Activated naive CD8-positive, alpha-beta T cell treated with anti-CD3 and anti-CD28 coated beads, Interleukin-2, amount 50 U/mL, for 24 hours (primary cell): ENCODE measurements at regions not wholly inside any gene's neighbourhood (a gene's known extent, or its start where the extent isn't known, plus 50 kb on each side); places are given as distances from the start of the nearest gene placed in this dataset.

ENCODE experiments used
- ATAC-seq: fragments of 150-1000 bp; cut with Tn5 transposase; one replicate; pipeline ENCODE4 v1.10.0; 2021
- DNase-seq: peaks from one replicate; pipeline ENCODE4 v3.0.0; 2021
- H3K27ac Mint-ChIP-seq: one replicate; pipeline ENCODE4 v1.8.0; 2021; ENCODE audit warnings: mild to moderate bottlenecking, mixed read lengths
- H3K27me3 Mint-ChIP-seq: one replicate; pipeline ENCODE4 v1.8.0; 2021; ENCODE audit warnings: mixed read lengths
- H3K36me3 Mint-ChIP-seq: one replicate; pipeline ENCODE4 v1.8.0; 2021; ENCODE audit warnings: low read depth, mixed read lengths
- H3K4me1 Mint-ChIP-seq: one replicate; pipeline ENCODE4 v1.8.0; 2021; ENCODE audit warnings: mixed read lengths
- H3K4me3 Mint-ChIP-seq: one replicate; pipeline ENCODE4 v1.8.0; 2021; ENCODE audit warnings: mild to moderate bottlenecking, moderate library complexity, mixed read lengths
- H3K9me3 Mint-ChIP-seq: one replicate; pipeline ENCODE4 v1.8.0; 2021; ENCODE audit warnings: mixed read lengths

GRCh38 chr9:117775591-117775990 is 71.4 kb downstream of the TLR4 start:
- DNase-seq = no peak
- Mint-ChIP-seq H3K9me3 (no peaks in the 10 kb centered on the region), H3K27me3 (peaks cover 7% of the 10 kb centered on the region), H3K4me1 (peaks cover 8% of the 10 kb centered on the region), H3K27ac (no peak overlapping the region), H3K36me3 (no peaks in the 10 kb centered on the region), H3K4me3 (no peak overlapping the region)
- ATAC-seq = no peak

GRCh38 chr9:117777823-117778222 is 73.6 kb downstream of the TLR4 start:
- Mint-ChIP-seq H3K9me3 (no peaks in the 10 kb centered on the region), H3K4me3 (no peak overlapping the region), H3K27ac (no peak overlapping the region), H3K27me3 (peaks cover 8% of the 10 kb centered on the region), H3K4me1 (peaks cover 10% of the 10 kb centered on the region), H3K36me3 (no peaks in the 10 kb centered on the region)
- DNase-seq (no peak), ATAC-seq (no peak)

GRCh38 chr9:117779760-117780159 is 75.6 kb downstream of the TLR4 start:
- H3K36me3 Mint-ChIP-seq = no peaks in the 10 kb centered on the region
- no peak for ATAC-seq
- H3K4me1 Mint-ChIP-seq = peaks cover 10% of the 10 kb centered on the region
- no peak overlapping the region for H3K4me3 Mint-ChIP-seq
- no peak overlapping the region for H3K27ac Mint-ChIP-seq
- DNase-seq = no peak
- no peaks in the 10 kb centered on the region for H3K9me3 Mint-ChIP-seq
- H3K27me3 Mint-ChIP-seq = peaks cover 3% of the 10 kb centered on the region

GRCh38 chr9:117782931-117783788 is 79.0 kb downstream of the TLR4 start:
- H3K27me3 Mint-ChIP-seq = peaks cover 3% of the 10 kb centered on the region
- no peak overlapping the region for H3K4me3 Mint-ChIP-seq
- DNase-seq (peak; percentile 57), ATAC-seq (peak; percentile 68)
- H3K27ac Mint-ChIP-seq = no peak overlapping the region
- H3K36me3 Mint-ChIP-seq = no peaks in the 10 kb centered on the region
- peaks cover 10% of the 10 kb centered on the region for H3K4me1 Mint-ChIP-seq
- H3K9me3 Mint-ChIP-seq = no peaks in the 10 kb centered on the region

- Mint-ChIP-seq H3K27ac (no peak overlapping the region), H3K27me3 (peaks cover 3% of the 10 kb centered on the region), H3K36me3 (no peaks in the 10 kb centered on the region), H3K9me3 (no peaks in the 10 kb centered on the region), H3K4me1 (peaks cover 10% of the 10 kb centered on the region), H3K4me3 (no peak overlapping the region)
- DNase-seq = peak; percentile 9
- peak; percentile 53 for ATAC-seq
These were observed 79.6 kb downstream of the TLR4 start for GRCh38 chr9:117783828-117784227.

- H3K9me3 Mint-ChIP-seq = no peaks in the 10 kb centered on the region
- no peaks in the 10 kb centered on the region for H3K36me3 Mint-ChIP-seq
- DNase-seq = no peak
- H3K4me3 Mint-ChIP-seq = no peak overlapping the region
- peaks cover 2% of the 10 kb centered on the region for H3K4me1 Mint-ChIP-seq
- H3K27me3 Mint-ChIP-seq = peaks cover 3% of the 10 kb centered on the region
- no peak overlapping the region for H3K27ac Mint-ChIP-seq
- ATAC-seq = no peak
These were observed 80.8 kb downstream of the TLR4 start for GRCh38 chr9:117784996-117785395.

- Mint-ChIP-seq H3K4me3 (no peak overlapping the region), H3K27me3 (no peaks in the 10 kb centered on the region)
These were observed 83.5 kb downstream of the TLR4 start for GRCh38 chr9:117787746-117788145.

GRCh38 chr9:117795271-117795670 is 91.1 kb downstream of the TLR4 start:
- H3K27me3 Mint-ChIP-seq = peaks cover 28% of the 10 kb centered on the region
- no peaks in the 10 kb centered on the region for H3K9me3 Mint-ChIP-seq

More at GRCh38 chr9:117787746-117788145, 83.5 kb downstream of the TLR4 start:
- ATAC-seq (no peak), DNase-seq (no peak)
- H3K4me1 Mint-ChIP-seq = no peaks in the 10 kb centered on the region
- H3K36me3 Mint-ChIP-seq = no peaks in the 10 kb centered on the region
- no peaks in the 10 kb centered on the region for H3K9me3 Mint-ChIP-seq
- no peak overlapping the region for H3K27ac Mint-ChIP-seq

GRCh38 chr9:117796681-117797080 is 92.5 kb downstream of the TLR4 start:
- no peaks in the 10 kb centered on the region for H3K4me1 Mint-ChIP-seq
- H3K4me3 Mint-ChIP-seq = no peak overlapping the region
- DNase-seq = no peak
- H3K27me3 Mint-ChIP-seq = peaks cover 33% of the 10 kb centered on the region
- no peak overlapping the region for H3K27ac Mint-ChIP-seq
- H3K9me3 Mint-ChIP-seq = no peaks in the 10 kb centered on the region
- no peak for ATAC-seq
- no peaks in the 10 kb centered on the region for H3K36me3 Mint-ChIP-seq

More at GRCh38 chr9:117795271-117795670, 91.1 kb downstream of the TLR4 start:
- Mint-ChIP-seq H3K27ac (no peak overlapping the region), H3K4me1 (no peaks in the 10 kb centered on the region), H3K36me3 (no peaks in the 10 kb centered on the region), H3K4me3 (no peak overlapping the region)
- ATAC-seq = no peak
- no peak for DNase-seq

GRCh38 chr9:117800389-117800788 is 96.2 kb downstream of the TLR4 start:
- H3K4me1 Mint-ChIP-seq = no peaks in the 10 kb centered on the region
- DNase-seq (no peak), ATAC-seq (peak; percentile 71)
- H3K9me3 Mint-ChIP-seq = no peaks in the 10 kb centered on the region
- no peak overlapping the region for H3K27ac Mint-ChIP-seq
- no peaks in the 10 kb centered on the region for H3K36me3 Mint-ChIP-seq
- peaks cover 30% of the 10 kb centered on the region for H3K27me3 Mint-ChIP-seq
- no peak overlapping the region for H3K4me3 Mint-ChIP-seq

- no peak for ATAC-seq
- Mint-ChIP-seq H3K4me3 (no peak overlapping the region), H3K27me3 (peaks cover 39% of the 10 kb centered on the region), H3K4me1 (no peaks in the 10 kb centered on the region), H3K36me3 (no peaks in the 10 kb centered on the region), H3K27ac (no peak overlapping the region), H3K9me3 (no peaks in the 10 kb centered on the region)
- no peak for DNase-seq
These were observed 105.5 kb downstream of the TLR4 start for GRCh38 chr9:117809751-117810150.

GRCh38 chr9:117815315-117815714 is 111.1 kb downstream of the TLR4 start:
- ATAC-seq (no peak), DNase-seq (no peak)

GRCh38 chr9:117815948-117816347 is 111.7 kb downstream of the TLR4 start:
- Mint-ChIP-seq H3K9me3 (no peaks in the 10 kb centered on the region), H3K4me1 (peaks cover 13% of the 10 kb centered on the region), H3K27ac (no peak overlapping the region), H3K4me3 (no peak overlapping the region), H3K36me3 (no peaks in the 10 kb centered on the region), H3K27me3 (peaks cover 35% of the 10 kb centered on the region)
- no peak for DNase-seq
- no peak for ATAC-seq

More at GRCh38 chr9:117815315-117815714, 111.1 kb downstream of the TLR4 start:
- Mint-ChIP-seq H3K4me3 (no peak overlapping the region), H3K27me3 (peaks cover 36% of the 10 kb centered on the region), H3K27ac (no peak overlapping the region), H3K9me3 (no peaks in the 10 kb centered on the region), H3K4me1 (peaks cover 13% of the 10 kb centered on the region), H3K36me3 (no peaks in the 10 kb centered on the region)

GRCh38 chr9:117821954-117822353 is 117.8 kb downstream of the TLR4 start:
- H3K9me3 Mint-ChIP-seq = peaks cover 3% of the 10 kb centered on the region
- no peak overlapping the region for H3K27ac Mint-ChIP-seq
- peaks cover 24% of the 10 kb centered on the region for H3K4me1 Mint-ChIP-seq
- no peaks in the 10 kb centered on the region for H3K36me3 Mint-ChIP-seq
- H3K27me3 Mint-ChIP-seq = peaks cover 34% of the 10 kb centered on the region
- H3K4me3 Mint-ChIP-seq = no peak overlapping the region
- no peak for DNase-seq
- no peak for ATAC-seq

GRCh38 chr9:117823576-117823975 is 119.4 kb downstream of the TLR4 start:
- DNase-seq (no peak), ATAC-seq (no peak)
- Mint-ChIP-seq H3K9me3 (peaks cover 3% of the 10 kb centered on the region), H3K27ac (no peak overlapping the region), H3K36me3 (no peaks in the 10 kb centered on the region), H3K4me3 (no peak overlapping the region), H3K27me3 (peaks cover 37% of the 10 kb centered on the region), H3K4me1 (peaks cover 26% of the 10 kb centered on the region)
